Activated naive CD4-positive, alpha-beta T cell treated with anti-CD3 and anti-CD28 coated beads, Interleukin-2, amount 10 ng/mL, durations not matched to agents 7 days and 5 days (primary cell): ENCODE measurements at regions not wholly inside any gene's neighbourhood (a gene's known extent, or its start where the extent isn't known, plus 50 kb on each side); places are given as distances from the start of the nearest gene placed in this dataset.

Source experiments
- CTCF ChIA-PET: fragments of 350-600 bp; sonication (Branson Sonifier 250); formaldehyde crosslinking; loops from one replicate; lab custom pipeline; 2021; ENCODE audit warnings: antibody characterized with exemption; lab: Charles Lee
- DNase-seq: peaks from one replicate; pipeline ENCODE4 v3.0.0-alpha.2; 2020
- H3K27ac Mint-ChIP-seq: one replicate; pipeline ENCODE4 v1.8.0; 2021; ENCODE audit warnings: mild to moderate bottlenecking, moderate library complexity, mixed read lengths
- H3K27me3 Mint-ChIP-seq: one replicate; pipeline ENCODE4 v1.8.0; 2021; ENCODE audit warnings: mild to moderate bottlenecking, mixed read lengths
- H3K36me3 Mint-ChIP-seq: one replicate; pipeline ENCODE4 v1.8.0; 2021; ENCODE audit warnings: mixed read lengths
- H3K4me1 Mint-ChIP-seq: one replicate; pipeline ENCODE4 v1.8.0; 2021; ENCODE audit warnings: mixed read lengths
- H3K4me3 Mint-ChIP-seq: one replicate; pipeline ENCODE4 v1.8.0; 2021; ENCODE audit warnings: mild to moderate bottlenecking, moderate library complexity, mixed read lengths
- H3K9me3 Mint-ChIP-seq: one replicate; pipeline ENCODE4 v1.8.0; 2021; ENCODE audit warnings: mixed read lengths

DNA sequence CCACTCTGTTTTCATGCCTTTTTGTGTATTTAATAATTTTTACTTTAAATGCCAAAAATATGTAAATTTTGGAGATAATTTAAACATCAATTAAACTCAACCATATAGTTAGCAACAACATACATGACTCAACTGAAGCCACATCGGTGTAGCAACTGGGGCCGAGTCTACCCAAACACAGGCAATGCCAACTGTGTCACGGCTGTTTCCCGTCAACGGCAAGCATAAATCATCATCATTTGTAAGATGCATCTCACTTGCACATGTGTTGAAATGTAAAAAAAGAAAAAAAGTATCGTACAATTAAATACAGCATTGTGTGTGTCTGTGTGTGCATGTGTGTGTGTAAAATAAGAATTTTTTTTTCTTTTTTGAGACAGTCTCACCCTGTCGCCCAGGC is 160.1 kb upstream of the TAS2R1 start:
- no peaks in the 10 kb centered on the region for H3K9me3 Mint-ChIP-seq
- H3K27ac Mint-ChIP-seq: no peak overlapping the region
- H3K4me3 Mint-ChIP-seq: no peak overlapping the region
- H3K27me3 Mint-ChIP-seq: no peaks in the 10 kb centered on the region
- H3K36me3 Mint-ChIP-seq: no peaks in the 10 kb centered on the region
- H3K4me1 Mint-ChIP-seq: no peaks in the 10 kb centered on the region
- DNase-seq: no peak
- CTCF ChIA-PET: no interaction called here

DNA sequence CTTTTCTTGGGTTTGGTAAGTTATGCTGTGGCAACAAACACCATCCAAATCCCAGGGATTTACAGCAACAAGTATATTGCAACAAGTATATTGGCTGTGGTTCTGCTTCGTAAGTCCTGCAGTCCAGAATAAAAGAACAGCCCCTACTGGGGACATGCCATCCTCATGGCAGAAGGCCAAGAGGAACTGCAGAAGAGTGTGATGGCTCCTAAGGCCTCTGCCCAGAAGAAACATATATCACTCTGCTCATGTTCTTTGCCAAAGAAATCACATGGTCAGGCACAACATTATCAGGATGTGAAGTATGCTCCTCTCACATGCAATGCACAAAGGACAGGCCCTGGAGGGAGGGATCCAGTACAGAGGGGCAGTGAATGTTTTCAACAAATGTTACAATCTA is 159.6 kb upstream of the TAS2R1 start:
- Mint-ChIP-seq H3K9me3 (no peaks in the 10 kb centered on the region), H3K4me1 (no peaks in the 10 kb centered on the region)

DNA sequence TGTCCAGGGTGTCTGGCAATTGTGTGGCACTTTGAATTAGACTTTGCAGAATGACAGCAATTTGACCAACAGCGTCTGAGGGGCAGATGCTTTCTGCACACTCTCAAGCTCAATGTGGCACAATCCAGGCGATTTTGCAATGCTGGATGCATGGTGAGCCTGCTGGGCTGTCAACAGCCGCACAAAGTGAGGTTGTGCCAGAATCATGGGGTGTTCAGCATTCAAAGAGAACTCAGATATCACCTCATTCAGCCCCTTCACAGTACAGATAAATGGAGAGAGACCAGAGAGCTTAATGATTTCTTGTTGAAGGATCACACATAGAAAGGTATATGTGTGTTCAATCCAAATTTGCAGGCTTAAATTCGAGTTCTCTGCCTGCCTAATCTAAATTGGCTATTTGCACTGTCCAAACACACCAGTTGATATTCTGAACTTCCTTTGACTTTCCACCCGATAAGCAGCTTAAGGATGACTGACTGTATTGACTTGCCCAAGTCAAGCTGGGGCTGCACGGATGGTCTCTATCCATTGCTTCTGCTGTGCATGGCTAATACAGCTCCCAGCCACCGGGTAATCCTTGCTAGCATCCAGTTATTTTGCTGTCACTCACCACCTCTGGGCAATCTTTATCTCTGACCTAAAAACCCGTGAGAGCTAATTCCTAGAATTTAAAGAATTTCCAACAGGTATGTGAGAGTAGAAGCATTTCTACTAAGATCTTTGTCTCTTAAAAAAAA is 157.9 kb upstream of the TAS2R1 start:
- Mint-ChIP-seq H3K36me3 (no peaks in the 10 kb centered on the region), H3K27me3 (no peaks in the 10 kb centered on the region), H3K4me1 (no peaks in the 10 kb centered on the region), H3K9me3 (no peaks in the 10 kb centered on the region), H3K27ac (no peak overlapping the region), H3K4me3 (no peak overlapping the region)
- CTCF ChIA-PET: no interaction called here
- no peak for DNase-seq

More for the DNA sequence above, 159.6 kb upstream of the TAS2R1 start:
- Mint-ChIP-seq H3K27ac (no peak overlapping the region), H3K27me3 (no peaks in the 10 kb centered on the region), H3K4me3 (no peak overlapping the region), H3K36me3 (no peaks in the 10 kb centered on the region)
- no peak for DNase-seq
- CTCF ChIA-PET: no interaction called here

DNA sequence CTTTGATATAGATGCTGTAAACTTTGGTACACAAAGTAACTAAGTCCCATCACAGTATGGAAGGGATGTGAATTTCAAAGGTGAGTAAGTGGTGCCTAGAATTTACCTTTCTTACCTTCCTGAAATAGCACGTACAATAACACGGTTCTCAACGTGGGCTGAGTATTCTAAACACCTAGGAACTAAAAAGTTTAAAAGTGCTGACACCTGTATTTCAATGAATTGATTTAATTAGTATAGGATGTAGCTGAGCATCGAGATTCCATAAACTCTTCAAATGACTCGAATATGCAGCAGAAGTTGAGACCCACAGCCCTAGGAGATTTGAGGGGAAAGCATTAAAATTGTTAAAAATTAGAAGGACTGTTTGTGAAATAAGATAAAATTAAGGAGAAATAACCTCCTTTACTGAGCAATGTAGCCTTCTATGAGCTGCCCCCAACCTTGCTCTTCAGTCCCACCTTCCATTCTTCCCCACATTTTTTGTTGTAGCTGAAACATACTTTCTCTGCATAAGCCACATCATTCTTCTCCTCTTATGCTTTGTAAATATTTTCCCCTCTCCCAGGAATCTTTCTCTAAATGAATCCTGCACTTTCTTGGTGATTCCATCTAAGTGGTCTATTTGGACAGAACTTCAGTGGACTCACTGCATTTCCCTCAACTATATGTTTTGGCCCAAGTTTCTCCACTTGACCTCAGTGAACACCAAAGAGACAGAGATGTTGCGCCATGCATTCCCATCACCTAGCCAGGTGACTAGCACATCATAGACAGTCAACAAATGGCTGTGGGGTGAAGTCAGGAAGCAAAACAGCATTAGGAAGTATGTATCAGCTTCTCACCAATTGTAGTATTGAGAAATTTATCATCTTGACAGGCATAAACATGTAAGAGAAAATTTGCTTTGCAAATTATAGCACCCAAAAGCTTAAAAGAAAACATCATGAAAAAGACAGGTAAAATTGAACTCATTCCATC is 156.5 kb upstream of the TAS2R1 start:
- Mint-ChIP-seq H3K36me3 (no peaks in the 10 kb centered on the region), H3K27me3 (no peaks in the 10 kb centered on the region), H3K9me3 (peaks cover 1% of the 10 kb centered on the region), H3K4me3 (no peak overlapping the region), H3K4me1 (no peaks in the 10 kb centered on the region), H3K27ac (no peak overlapping the region)
- CTCF ChIA-PET: no interaction called here
- DNase-seq: no peak

DNA sequence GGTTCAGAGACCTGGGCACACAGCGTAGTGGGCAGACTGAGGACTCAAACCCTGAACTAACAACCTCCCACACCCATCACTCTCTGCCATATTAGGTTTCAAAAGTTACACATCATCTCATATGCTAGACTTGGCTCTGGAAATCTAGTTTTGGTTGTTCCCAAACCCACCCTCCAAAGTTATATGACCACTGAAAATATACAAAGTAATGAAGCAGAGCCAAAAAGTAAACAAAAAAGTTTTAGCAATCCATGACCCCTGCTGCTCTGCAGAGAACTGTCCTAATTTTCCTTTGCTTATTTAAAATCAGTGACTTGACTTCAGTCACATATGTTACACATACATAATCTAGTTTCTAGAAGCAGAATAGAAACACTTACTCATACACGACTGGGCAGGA is 155.6 kb upstream of the TAS2R1 start:
- CTCF ChIA-PET: no interaction called here
- no peaks in the 10 kb centered on the region for H3K36me3 Mint-ChIP-seq
- DNase-seq: no peak
- H3K27me3 Mint-ChIP-seq: no peaks in the 10 kb centered on the region
- no peak overlapping the region for H3K4me3 Mint-ChIP-seq
- no peaks in the 10 kb centered on the region for H3K4me1 Mint-ChIP-seq
- no peak overlapping the region for H3K27ac Mint-ChIP-seq
- H3K9me3 Mint-ChIP-seq: peaks cover 4% of the 10 kb centered on the region

DNA sequence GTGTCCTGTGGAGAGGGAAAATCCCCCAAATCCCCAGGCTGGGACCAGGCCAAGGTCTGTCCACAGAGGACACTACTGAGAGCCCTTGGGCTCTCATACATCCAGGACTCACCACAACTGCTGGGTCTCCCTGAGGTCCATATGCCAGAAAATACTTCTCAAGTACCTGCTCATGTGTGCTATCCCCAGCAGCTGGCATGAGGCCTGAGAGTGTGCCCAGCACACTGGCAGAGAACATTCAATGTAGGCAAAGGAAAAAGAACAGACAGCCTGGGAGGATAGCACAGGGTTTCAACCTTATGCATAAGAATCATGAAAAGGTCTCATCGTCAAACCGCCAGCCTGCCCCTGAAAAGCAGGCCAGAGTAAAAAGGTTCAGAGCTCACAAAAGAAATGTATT is 154.1 kb upstream of the TAS2R1 start:
- Mint-ChIP-seq H3K27me3 (no peaks in the 10 kb centered on the region), H3K4me1 (no peaks in the 10 kb centered on the region), H3K36me3 (no peaks in the 10 kb centered on the region), H3K9me3 (peaks cover 4% of the 10 kb centered on the region), H3K27ac (no peak overlapping the region), H3K4me3 (no peak overlapping the region)
- no peak for DNase-seq
- CTCF ChIA-PET: no interaction called here

DNA sequence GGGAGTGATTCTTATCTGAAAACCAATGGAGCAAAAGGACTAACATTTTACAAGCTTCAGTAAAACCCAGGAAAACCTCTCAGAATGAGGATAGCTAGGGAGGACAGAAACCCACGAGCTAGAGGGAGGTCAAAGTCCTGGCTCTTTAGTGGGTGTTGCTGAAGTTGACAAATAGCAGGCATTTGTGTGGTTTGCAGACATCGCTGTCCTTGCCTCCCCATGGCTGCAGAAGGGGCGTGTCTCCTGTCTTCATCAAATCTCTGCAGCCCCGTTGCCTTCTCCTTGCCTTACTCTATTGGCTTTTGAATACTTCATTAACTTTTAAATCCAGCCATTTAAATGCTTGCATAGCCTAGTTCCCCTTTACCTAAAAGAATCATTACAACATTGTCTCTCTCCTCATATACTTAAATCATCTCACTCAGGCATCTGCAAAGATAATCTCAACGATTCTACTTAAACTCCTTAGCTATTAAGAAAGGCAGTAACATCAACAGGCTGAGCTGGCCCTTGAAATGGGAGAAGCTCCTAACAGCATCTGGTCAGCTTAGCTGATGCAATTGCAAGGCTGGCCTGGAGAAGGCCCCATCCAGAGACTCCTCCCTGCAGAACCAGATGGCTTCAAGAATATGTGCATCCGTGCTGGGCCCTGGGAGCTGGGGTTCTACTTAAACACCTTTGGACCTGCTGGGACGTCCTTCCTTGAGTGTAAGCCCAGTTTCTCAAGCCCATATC is 152.8 kb upstream of the TAS2R1 start:
- H3K27me3 Mint-ChIP-seq: no peaks in the 10 kb centered on the region
- DNase-seq: no peak
- H3K4me3 Mint-ChIP-seq: no peak overlapping the region
- no peaks in the 10 kb centered on the region for H3K36me3 Mint-ChIP-seq
- H3K4me1 Mint-ChIP-seq: no peaks in the 10 kb centered on the region
- CTCF ChIA-PET: interaction anchor here (0.6 kb wide), 1 partner anchor 109 kb away, joined by 3 read pairs; no protein-coding TSS in a partner anchor
- no peak overlapping the region for H3K27ac Mint-ChIP-seq
- H3K9me3 Mint-ChIP-seq: peaks cover 4% of the 10 kb centered on the region

DNA sequence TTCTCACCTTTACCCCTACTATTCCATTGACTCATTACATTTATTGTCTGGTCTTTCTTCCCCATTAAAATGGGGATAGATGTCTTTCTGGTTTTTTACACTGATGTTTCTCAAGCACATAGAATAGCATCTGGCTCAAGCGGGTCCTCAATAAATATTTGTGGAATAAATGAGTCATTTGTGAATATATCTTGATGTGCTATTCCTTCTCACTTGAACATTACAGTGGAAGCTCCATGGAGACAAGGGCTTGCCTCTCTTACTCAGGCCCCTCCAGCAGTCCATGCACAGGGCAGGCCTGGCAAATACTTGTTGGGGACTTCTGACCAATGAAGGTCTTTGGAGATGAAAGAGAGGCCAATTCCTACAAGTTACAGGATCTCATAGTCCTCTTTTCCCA is 151.7 kb upstream of the TAS2R1 start:
- Mint-ChIP-seq H3K4me3 (no peak overlapping the region), H3K27ac (no peak overlapping the region), H3K36me3 (no peaks in the 10 kb centered on the region), H3K4me1 (no peaks in the 10 kb centered on the region), H3K27me3 (no peaks in the 10 kb centered on the region), H3K9me3 (peaks cover 4% of the 10 kb centered on the region)
- DNase-seq: no peak
- CTCF ChIA-PET: no interaction called here

DNA sequence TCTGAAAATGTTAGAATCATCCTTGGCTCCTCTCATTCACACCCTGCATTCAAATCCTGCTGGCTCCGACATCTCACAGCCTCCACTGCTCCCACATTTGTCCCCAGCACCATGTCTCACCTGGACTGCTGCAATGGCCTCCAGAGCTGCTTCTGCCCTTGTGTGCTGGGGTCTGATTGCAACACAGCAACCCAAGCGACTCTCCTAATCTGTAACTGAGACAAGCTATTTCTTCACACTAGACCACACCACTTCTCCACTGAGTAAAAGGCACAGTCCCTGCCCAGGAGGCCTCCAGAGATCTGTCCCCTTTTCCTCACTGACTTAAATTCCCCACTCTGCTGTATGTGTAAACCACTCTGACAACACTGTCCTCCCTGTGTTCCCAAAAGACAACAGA is 151.1 kb upstream of the TAS2R1 start:
- CTCF ChIA-PET: no interaction called here
- Mint-ChIP-seq H3K27me3 (no peaks in the 10 kb centered on the region), H3K27ac (no peak overlapping the region), H3K9me3 (peaks cover 4% of the 10 kb centered on the region), H3K36me3 (no peaks in the 10 kb centered on the region), H3K4me1 (no peaks in the 10 kb centered on the region), H3K4me3 (no peak overlapping the region)
- DNase-seq: no peak

DNA sequence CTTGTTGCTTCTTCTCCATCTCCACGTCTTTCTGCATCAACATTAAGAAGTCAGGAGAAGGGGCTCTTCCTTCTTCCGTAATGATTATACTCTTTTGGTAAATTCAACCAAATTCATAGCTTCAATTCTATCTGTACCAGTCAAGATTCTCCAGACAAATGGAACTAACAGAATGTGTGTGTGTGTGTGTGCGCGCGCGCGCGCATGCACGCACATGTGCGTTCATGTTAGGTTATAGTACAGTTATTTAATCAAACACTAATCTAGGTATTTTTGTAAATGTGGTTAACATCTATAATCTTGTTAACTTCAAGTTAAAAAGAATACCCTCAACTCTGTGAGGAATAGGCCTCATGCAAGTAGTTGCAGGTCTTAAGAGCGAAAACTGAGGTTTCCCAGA is 150.3 kb upstream of the TAS2R1 start:
- CTCF ChIA-PET: no interaction called here
- Mint-ChIP-seq H3K27me3 (no peaks in the 10 kb centered on the region), H3K4me3 (no peak overlapping the region), H3K4me1 (no peaks in the 10 kb centered on the region), H3K36me3 (no peaks in the 10 kb centered on the region), H3K27ac (no peak overlapping the region), H3K9me3 (peaks cover 4% of the 10 kb centered on the region)
- no peak for DNase-seq

DNA sequence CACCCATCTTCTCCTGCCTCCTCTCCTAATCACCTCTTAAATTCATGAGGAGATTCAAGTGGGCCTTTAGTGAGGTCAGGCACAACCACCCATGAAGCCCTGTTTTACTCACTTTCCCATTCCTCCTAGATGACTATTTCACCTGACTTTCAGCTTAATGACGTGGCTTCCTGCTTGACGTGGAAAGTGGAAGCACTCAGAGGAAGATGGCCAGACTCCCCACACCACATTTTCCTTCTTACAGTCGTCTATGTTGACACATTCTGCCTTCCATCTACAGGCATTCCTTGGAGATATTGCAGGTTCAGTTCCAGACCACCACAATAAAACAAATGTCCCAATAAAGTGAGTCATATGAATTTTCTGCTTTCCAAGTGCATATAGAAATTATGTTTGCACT is 146.4 kb upstream of the TAS2R1 start:
- no peak for DNase-seq
- H3K9me3 Mint-ChIP-seq: peaks cover 1% of the 10 kb centered on the region
- H3K27me3 Mint-ChIP-seq: no peaks in the 10 kb centered on the region
- H3K27ac Mint-ChIP-seq: no peak overlapping the region
- H3K36me3 Mint-ChIP-seq: no peaks in the 10 kb centered on the region
- H3K4me1 Mint-ChIP-seq: no peaks in the 10 kb centered on the region
- CTCF ChIA-PET: no interaction called here
- no peak overlapping the region for H3K4me3 Mint-ChIP-seq

DNA sequence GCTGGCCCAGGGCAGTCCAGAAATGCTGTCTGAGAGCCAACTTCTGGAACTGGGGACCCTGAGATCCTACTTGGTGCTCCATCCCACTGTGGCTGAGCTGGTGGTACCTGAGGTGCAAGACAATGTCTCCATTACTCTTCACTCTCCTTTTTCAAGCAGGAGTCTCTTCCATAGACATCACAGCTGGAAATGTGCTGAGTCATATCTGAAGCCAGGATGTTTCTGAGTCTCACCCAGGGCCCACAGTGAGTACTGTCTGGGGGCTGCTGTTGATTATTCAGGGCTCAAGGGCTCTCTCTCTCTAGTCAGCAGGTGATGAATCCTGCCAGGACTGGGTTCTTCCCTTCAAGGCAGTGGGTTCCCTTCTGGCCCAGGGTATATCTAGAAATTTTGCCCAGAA is 145.2 kb upstream of the TAS2R1 start:
- H3K4me3 Mint-ChIP-seq: no peak overlapping the region
- DNase-seq: no peak
- H3K27ac Mint-ChIP-seq: no peak overlapping the region
- no peaks in the 10 kb centered on the region for H3K4me1 Mint-ChIP-seq
- no peaks in the 10 kb centered on the region for H3K9me3 Mint-ChIP-seq
- no peaks in the 10 kb centered on the region for H3K36me3 Mint-ChIP-seq
- no peaks in the 10 kb centered on the region for H3K27me3 Mint-ChIP-seq
- CTCF ChIA-PET: no interaction called here

DNA sequence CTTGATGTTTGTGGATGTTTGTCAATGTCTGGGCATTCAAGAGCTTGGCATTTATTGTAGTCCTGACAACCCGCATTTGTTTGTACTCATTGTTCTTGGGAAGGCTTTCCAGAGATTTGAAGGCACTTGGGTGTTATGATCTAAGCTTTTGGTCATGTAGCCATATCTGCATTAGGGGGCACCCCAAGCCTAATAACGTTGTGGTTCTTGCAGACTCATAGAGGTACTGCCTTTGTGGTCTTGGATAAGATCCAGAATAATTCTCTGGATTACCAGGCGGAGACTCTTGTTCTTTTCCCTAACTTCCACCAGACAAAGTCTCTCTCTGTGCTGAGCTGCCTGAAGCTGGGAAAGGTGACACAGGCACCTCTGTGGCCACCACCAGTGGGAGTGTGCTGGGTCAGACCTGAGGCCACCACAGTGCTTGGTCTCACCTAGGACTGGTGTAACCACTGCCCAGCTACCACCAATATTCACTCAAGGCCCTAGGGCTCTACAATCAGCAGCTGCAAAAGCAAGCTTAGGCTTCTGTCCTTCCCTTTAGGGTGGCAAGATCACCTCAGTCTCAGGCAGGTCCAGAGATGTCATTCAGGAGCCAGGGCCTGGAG is 144.4 kb upstream of the TAS2R1 start:
- Mint-ChIP-seq H3K4me1 (no peaks in the 10 kb centered on the region), H3K9me3 (no peaks in the 10 kb centered on the region), H3K4me3 (no peak overlapping the region), H3K27ac (no peak overlapping the region), H3K27me3 (no peaks in the 10 kb centered on the region), H3K36me3 (no peaks in the 10 kb centered on the region)
- DNase-seq: no peak
- CTCF ChIA-PET: no interaction called here

DNA sequence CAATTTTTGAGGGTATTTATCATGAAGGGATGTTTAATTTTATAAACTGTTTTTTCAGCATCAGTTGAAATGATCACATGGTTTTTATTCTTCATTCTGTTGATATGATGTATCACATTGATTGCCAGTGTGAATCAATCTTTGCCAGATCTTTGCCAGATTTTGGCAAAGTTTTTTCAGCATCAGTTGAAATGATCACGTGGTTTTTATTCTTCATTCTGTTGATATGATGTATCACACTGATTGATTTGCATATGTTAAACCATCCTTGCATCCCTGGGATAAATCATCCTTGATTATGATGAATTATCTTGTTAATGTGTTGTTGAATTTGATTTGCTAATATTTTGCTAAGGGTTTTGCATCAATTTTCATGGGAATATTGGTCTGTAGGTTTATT is 140.9 kb upstream of the TAS2R1 start:
- Mint-ChIP-seq H3K27ac (no peak overlapping the region), H3K27me3 (no peaks in the 10 kb centered on the region), H3K36me3 (no peaks in the 10 kb centered on the region), H3K4me3 (no peak overlapping the region), H3K4me1 (no peaks in the 10 kb centered on the region), H3K9me3 (no peaks in the 10 kb centered on the region)
- CTCF ChIA-PET: no interaction called here
- DNase-seq: no peak
